HG02981 (cell line): ENCODE measurements at regions not wholly inside any gene's neighbourhood (a gene's known extent, or its start where the extent isn't known, plus 50 kb on each side); places are given as distances from the start of the nearest gene placed in this dataset.
"Not testable (repeated sequence)": the region's sequence is repeated elsewhere in the genome, so short reads cannot be mapped to it uniquely, and the experiment has no call there.

ENCODE experiments used
- ATAC-seq: cut with Tn5 transposase; IDR thresholded peaks from one replicate; pipeline ENCODE4 v1.9.1; 2021; ENCODE audit warnings: mild to moderate bottlenecking, moderate library complexity; ENCODE audit not compliant: unreplicated experiment

DNA sequence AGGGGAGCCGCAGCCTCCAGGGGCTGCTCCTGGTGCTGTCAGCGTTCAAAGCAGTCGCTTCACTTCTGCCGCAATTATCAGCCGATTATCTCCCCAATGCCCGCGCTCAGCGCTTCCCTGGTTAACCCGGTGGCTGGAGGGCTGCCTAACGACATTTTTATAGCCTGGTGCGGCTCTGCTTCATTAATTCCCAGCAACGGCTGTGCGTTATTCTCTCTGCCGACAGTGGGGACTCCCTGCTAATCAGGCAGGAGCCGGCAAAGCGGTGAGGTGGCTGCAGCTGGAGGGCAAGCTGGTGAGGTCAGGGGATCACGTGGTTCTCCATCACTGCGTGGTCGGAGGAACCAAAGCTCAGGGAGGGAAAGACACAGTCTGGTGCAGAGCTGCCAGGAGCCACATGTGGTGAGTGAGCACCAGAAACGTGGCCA, 62.9 kb downstream of the GLRX5 start:
- ATAC-seq = peak; percentile 50

DNA sequence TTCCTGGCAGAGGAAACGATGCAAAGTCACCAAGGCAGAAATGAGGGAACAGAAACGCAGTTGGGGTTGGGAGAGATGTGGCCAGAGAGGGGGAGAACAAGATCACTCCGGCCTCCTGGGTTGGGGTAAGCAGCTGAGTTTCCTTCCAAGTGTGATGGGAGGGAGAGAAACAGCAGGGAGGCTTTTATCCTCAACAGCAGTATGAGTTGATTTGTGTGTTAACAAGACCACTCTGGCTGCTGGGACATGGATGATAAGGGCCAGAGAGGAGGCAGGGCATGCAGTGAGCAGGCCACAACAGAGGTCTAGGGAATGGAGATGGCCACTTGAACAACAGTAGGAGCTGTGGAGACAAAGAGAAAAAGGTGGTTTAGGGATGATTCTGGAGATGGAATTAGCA, 66.8 kb downstream of the GLRX5 start:
- no peak for ATAC-seq

DNA sequence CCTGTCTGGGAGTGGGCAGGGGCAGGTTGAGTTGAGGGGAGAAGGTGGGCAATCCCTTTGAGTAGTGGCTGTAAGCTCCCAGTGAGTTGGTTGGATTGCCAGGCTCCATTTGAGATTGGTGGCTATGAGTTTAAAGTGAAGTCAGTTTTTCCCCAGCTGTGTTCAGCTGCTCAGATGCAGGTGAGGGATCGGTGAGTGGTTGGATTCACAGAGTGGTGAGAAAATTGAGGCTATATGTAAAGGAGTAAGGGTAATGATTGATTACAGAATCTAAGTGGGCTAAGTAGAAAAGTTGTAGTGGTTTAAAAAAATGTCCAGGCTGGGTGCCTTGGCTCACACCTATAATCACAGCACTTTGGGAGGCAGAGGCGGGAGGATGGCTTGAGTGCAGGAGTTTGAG, 68.6 kb downstream of the GLRX5 start:
- ATAC-seq = peak; percentile 47

DNA sequence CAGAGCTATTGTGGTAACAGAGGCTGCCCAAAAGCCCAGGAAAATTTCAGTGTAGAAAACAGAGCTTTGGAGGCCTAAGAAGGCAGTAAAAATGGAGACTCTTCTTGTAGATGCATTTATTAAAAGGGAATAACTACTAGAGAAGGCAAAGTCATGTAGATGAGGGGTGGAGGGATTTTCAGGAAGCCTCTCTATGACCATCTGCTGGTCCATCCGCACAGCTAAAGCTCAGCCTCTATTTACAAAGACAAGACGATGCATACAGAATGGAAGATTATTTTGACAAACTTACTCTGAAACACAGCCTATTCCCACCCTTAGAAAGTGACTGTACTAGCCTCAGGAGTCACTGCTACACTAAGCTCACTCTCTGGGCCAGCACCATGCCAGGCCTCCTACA, 71.4 kb downstream of the GLRX5 start:
- no peak for ATAC-seq

DNA sequence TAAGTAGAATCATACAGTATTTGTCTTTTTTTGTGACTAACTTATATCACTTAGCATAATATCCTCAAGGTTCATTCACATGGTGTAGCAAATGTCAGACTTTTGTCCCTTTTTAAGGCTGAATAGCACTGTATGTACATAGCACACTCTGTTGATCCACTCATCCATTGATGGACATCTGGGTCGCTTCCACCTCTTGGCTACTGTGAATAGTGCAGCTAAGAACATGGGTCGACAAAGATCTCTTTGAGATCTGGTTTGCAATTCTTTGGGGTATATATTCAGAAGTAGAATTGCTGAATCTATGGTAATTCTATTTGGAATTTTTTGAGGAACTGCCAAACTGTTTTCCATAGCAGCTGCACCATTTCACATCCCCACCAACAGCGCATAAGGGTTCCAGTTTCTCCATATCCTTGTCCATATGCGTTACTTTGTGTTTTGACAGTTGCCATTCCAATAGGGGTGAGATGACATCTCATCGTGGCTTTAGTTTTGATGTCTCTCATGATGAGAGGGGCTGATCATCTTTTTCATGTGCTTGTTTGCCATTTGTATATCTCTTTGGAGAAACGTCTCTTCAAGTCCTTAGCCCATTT, 73.9 kb downstream of the GLRX5 start:
- ATAC-seq = no peak

DNA sequence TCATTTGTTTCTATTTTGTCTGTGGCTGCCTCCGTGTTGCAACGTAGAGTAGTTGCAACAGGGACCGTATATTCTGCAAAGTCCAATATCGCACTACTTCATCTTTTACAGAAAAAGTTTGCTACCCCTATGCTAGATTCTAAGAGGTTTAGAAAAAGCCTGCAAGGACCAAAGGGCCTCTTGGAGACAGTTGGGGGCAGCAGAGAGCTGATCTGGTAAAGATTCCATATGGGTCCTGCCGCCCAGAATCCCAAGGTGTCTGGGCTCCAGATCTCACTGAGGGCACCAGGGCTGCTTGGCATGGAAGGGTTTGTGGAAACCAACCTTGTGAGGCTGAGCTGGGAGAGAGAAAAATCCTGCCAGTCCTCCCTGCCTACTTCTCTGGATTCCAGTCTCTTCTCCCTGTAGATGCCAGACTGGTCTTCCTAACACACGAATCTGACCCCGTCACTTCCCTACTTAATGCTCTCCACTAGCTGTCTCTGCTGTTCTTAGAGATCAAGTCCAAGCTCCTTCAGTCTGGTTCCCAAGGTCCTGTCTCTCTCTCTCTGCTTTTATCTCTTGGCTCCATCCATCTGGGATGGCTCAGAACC, 74.6 kb downstream of the GLRX5 start:
- no peak for ATAC-seq

DNA sequence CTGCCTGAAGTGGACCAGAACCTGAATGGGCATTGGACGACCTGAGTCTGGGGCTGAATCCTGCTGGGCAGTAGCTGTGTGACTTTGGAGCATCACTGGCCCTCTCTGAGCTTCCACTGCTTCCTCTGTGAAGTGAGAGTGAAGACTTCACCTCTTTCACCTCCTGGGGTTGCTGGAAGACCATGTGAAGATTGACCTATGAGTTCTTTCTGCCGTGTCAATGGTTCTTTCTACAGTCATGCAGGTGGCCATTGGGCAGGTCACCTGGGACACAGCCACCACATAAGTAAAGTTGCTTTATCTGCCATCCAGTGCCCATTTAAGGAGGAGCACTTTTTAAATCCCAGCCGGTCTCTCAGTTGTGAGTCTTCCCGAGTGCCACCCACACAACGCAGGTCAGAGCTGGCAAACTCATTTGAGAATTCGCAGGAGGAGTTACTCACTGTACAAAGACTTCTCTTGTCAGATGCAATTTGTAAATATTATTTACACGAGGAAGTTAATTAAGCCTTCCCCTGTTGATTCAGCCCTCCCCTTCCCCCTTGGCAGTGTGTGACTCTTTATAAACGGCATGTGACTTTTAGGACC, 74.8 kb upstream of the TCL1B start:
- no peak for ATAC-seq

DNA sequence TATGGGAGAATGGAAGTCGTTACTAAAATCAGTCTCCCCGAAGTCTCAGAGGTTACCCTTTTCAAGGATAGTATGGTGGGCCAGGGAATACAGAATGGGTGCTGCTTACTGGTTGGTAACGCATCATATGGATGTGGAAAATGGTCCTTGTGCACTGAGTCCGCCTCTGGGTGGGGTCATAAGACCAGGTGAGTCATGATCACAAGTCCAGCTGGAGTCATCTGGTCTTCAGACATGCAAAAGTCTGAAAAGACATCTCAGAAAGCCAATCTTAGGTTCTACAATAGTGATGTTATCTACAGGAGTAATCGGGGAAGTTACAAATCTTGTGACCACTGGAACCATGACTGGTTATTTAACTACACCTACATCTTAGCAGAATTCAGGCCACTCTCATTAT, 71.9 kb upstream of the TCL1B start:
- no peak for ATAC-seq

DNA sequence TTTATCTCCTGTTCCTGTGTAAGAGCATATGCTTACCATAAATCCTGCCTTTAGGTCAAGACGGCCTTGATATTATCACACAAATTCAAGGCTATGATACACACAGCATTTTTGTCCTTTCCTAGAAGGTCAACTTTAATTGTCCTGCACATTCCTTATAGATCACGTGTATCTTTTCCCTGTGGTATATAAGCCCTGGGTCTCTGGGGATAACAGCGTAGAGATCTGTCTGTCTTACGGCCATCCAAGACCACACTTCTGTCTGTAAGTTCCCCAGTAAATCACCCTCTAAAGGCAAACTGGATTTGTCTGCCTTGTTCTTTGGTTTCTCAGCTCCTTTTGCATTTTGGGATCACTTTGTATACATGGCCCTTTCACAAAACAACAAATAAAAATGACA, 69.5 kb upstream of the TCL1B start:
- ATAC-seq = no peak

DNA sequence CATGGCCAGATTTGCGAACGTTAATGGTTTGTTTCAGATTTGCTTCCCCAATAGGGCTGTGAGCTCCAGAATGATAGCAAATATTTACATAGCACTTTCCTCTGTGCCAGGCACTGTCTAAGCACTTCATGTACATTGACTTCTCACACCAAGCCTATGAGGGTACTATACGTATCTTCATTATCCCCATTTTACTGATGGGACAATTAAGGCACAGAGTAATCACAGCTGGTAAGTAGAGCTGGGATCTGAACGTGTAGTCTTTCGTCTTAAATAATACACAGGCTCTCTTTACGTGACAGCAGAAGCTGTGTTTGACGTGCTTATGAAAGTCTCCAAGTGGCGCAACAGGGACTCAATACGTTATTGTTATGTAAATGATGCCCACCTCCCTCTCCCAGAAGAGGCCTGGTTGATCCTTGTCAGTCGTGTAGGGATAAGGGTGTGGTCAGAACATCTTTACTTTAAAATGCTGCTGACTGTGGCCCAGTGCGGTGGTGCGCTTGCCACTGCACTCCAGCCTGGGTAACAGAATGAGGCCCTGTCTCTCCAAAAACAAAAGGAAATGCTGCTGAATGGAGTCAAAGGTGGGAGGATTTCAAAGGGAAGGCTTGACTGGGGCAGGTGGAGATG, 66.3 kb upstream of the TCL1B start:
- ATAC-seq = no peak

DNA sequence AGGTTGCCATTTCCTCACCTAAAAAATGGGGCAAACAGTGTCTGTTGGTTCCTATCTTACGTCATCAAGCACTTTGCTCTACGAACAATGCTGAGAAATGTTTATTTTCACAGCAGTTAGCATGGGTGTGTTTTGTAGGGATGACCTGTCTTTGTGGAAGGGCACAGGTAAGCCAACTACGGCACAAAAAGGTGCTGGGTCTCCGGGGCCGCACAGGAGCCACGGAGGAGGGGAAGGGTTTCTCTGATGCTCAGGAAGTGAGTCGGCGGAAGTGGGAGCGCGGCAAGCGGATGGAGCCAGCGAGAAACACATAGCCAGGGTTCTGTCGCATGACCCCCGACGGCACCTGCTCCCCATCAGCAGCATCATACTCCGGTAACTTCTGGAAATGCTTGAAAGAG, 65.6 kb upstream of the TCL1B start:
- ATAC-seq = no peak

DNA sequence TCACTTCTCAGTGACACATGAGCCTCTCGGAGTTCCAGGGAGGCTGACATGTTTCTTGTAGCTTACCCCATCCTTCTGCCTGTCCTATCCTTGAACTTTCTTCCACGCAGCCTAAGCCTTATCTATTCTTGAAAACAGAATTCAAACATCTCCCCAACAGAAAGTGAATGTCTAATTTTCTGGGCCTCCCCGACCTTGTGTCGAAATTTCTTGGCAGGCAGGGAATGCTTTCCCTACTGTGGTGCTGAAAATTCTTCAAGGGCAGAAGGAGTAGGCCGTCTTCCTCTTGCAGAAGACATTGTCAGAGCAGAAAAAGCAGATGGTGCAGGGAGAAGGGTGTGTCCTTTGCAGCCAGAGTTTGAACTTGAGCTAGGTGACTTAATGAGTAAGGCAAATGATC, 63.0 kb upstream of the TCL1B start:
- ATAC-seq = no peak

DNA sequence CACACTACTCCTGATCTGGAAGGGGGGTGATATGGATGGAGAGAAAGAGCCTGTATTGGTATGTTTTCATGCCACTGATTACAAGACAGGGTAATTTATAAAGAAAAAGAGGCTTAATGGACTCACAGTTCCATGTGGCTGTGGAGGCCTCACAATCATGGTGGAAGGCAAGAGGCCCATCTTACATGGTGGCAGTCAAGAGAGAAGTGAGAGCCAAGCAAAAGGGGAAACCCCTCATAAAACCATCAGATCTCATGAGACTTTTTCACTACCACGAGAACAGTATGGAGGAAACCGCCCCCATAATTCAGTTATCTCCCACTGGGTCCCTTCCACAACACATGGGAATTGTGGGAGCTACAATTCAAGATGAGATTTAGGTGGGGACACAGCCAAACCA, 60.5 kb upstream of the TCL1B start:
- ATAC-seq = not testable (repeated sequence)

DNA sequence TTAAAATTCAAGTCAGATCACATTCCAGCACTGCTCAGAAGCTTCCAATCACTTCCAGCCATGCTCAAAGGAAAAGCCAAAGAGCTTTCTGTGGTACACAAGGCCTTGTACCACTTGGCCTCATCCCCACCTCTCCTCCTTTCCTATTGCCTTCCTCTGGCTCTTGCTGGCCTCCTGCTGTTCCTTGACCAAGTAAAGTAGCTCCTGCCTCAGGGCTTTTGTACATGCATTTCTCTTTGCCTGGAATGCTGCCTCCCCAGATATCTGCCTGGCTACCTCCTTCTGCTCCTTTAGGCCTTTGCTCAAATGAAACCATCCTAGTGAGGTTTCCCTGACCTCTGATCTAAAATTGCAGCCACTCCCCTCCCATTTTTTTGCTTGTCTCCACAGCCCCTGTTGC, 51.2 kb upstream of the TCL1B start:
- no peak for ATAC-seq
